ENCODE measurements at regions not wholly inside any gene's neighbourhood (a gene's known extent, or its start where the extent isn't known, plus 50 kb on each side); places are given as distances from the start of the nearest gene placed in this dataset.
"Not testable (repeated sequence)": the region's sequence is repeated elsewhere in the genome, so short reads cannot be mapped to it uniquely, and the experiment has no call there.

- DNase-seq = no peak
These were observed 355.4 kb upstream of the SOX9 start for GRCh38 chr17:71765437-71765836.

GRCh38 chr17:71769850-71770249 is 351.0 kb upstream of the SOX9 start:
- no peak for DNase-seq

GRCh38 chr17:71777048-71777640 is 343.7 kb upstream of the SOX9 start:
- no peak for DNase-seq

- no peak for DNase-seq
These were observed 341.3 kb upstream of the SOX9 start for GRCh38 chr17:71779482-71779881.

GRCh38 chr17:71780596-71780995 is 340.2 kb upstream of the SOX9 start:
- DNase-seq = no peak

- DNase-seq = not testable (repeated sequence)
These were observed 338.8 kb upstream of the SOX9 start for GRCh38 chr17:71782021-71782420.

GRCh38 chr17:71790791-71791190 is 330.0 kb upstream of the SOX9 start:
- no peak for DNase-seq

- DNase-seq = no peak
These were observed 329.5 kb upstream of the SOX9 start for GRCh38 chr17:71791311-71791710.

GRCh38 chr17:71792966-71793365 is 327.9 kb upstream of the SOX9 start:
- no peak for DNase-seq

- no peak for DNase-seq
These were observed 327.3 kb upstream of the SOX9 start for GRCh38 chr17:71793518-71793917.

- no peak for DNase-seq
These were observed 322.1 kb upstream of the SOX9 start for GRCh38 chr17:71798701-71799100.

- DNase-seq = no peak
These were observed 321.2 kb upstream of the SOX9 start for GRCh38 chr17:71799657-71800056.

- no peak for DNase-seq
These were observed 319.5 kb upstream of the SOX9 start for GRCh38 chr17:71801301-71801700.

- no peak for DNase-seq
These were observed 318.2 kb upstream of the SOX9 start for GRCh38 chr17:71802663-71803062.

- DNase-seq = no peak
These were observed 317.1 kb upstream of the SOX9 start for GRCh38 chr17:71803656-71804284.

- no peak for DNase-seq
These were observed 311.3 kb upstream of the SOX9 start for GRCh38 chr17:71809537-71809936.

- not testable (repeated sequence) for DNase-seq
These were observed 307.0 kb upstream of the SOX9 start for GRCh38 chr17:71813861-71814260.

- no peak for DNase-seq
These were observed 299.3 kb upstream of the SOX9 start for GRCh38 chr17:71821511-71821910.

GRCh38 chr17:71824671-71825070 is 296.1 kb upstream of the SOX9 start:
- no peak for DNase-seq

GRCh38 chr17:71825687-71826086 is 295.1 kb upstream of the SOX9 start:
- no peak for DNase-seq

GRCh38 chr17:71828182-71828596 is 292.6 kb upstream of the SOX9 start:
- peak; percentile 98 for DNase-seq

- DNase-seq = no peak
These were observed 290.0 kb upstream of the SOX9 start for GRCh38 chr17:71830866-71831265.

- no peak for DNase-seq
These were observed 277.8 kb upstream of the SOX9 start for GRCh38 chr17:71842986-71843385.

- DNase-seq = peak; percentile 57
These were observed 275.5 kb upstream of the SOX9 start for GRCh38 chr17:71845337-71845736.

- DNase-seq = peak; percentile 35
These were observed 274.2 kb upstream of the SOX9 start for GRCh38 chr17:71846561-71847110.
